GM10266 (cell line): ENCODE measurements at regions not wholly inside any gene's neighbourhood (a gene's known extent, or its start where the extent isn't known, plus 50 kb on each side); places are given as distances from the start of the nearest gene placed in this dataset.

Experiments
- DNase-seq: peaks from one replicate; pipeline ENCODE4 v3.0.0; 2012; ENCODE audit errors: extremely low spot score
- CTCF ChIP-seq: IDR thresholded peaks from 2 replicates; pipeline ENCODE4 v1.5.1; 2012; ENCODE audit warnings: mild to moderate bottlenecking, low read depth; ENCODE audit not compliant: control insufficient read depth, insufficient read depth; ENCODE audit errors: missing control alignments

- no peak for DNase-seq
- no peak for TF ChIP-seq CTCF
These were observed 54.9 kb upstream of the TNRC6B start for GRCh38 chr22:40122792-40123191.

- no peak for DNase-seq
- no peak for TF ChIP-seq CTCF
These were observed 54.3 kb upstream of the TNRC6B start for GRCh38 chr22:40123387-40123786.
